ENCODE measurements at regions not wholly inside any gene's neighbourhood (a gene's known extent, or its start where the extent isn't known, plus 50 kb on each side); places are given as distances from the start of the nearest gene placed in this dataset.
A peak's percentile ranks its signal among the peaks of the same experiment; 100 is the strongest.

GRCh38 chr13:79901336-79901735 is 420.4 kb downstream of the NDFIP2 start:
- Mint-ChIP-seq H3K9me3 (peaks cover 3% of the 10 kb centered on the region), H3K36me3 (ENCODE audit: low read depth) (no peaks in the 10 kb centered on the region), H3K27me3 (ENCODE audit: insufficient read depth) (no peaks in the 10 kb centered on the region), H3K27ac (no peak overlapping the region), H3K4me3 (no peak overlapping the region), H3K4me1 (no peaks in the 10 kb centered on the region)
- Histone ChIP-seq H3K4me3 (ENCODE audit: low read length) (no peak overlapping the region), H3K27ac (ENCODE audit: low read depth, low read length) (no peak overlapping the region), H3K9ac (ENCODE audit: extremely low read depth, low read length, poor library complexity, severe bottlenecking) (no peak overlapping the region), H3K4me1 (ENCODE audit: control insufficient read depth, insufficient read depth, low read length) (peaks cover 2% of the 10 kb centered on the region), H3K36me3 (ENCODE audit: control insufficient read depth, insufficient read depth, low read length) (no peaks in the 10 kb centered on the region), H3K27me3 (ENCODE audit: control insufficient read depth, insufficient read depth, low read length, poor library complexity, severe bottlenecking) (no peaks in the 10 kb centered on the region), H3K9me3 (ENCODE audit: control insufficient read depth, low read length) (no peaks in the 10 kb centered on the region)
- no peak for DNase-seq
- 89 to 90% methylated on average over 2 to 5 of the region's 5 CpGs for WGBS, 2 experiments (ENCODE audit: insufficient coverage in 1 of 2, insufficient read length in 1 of 2)
- TF ChIP-seq CTCF (conservative IDR thresholded peaks at IDR 0.05) = peak; percentile 29

DNA sequence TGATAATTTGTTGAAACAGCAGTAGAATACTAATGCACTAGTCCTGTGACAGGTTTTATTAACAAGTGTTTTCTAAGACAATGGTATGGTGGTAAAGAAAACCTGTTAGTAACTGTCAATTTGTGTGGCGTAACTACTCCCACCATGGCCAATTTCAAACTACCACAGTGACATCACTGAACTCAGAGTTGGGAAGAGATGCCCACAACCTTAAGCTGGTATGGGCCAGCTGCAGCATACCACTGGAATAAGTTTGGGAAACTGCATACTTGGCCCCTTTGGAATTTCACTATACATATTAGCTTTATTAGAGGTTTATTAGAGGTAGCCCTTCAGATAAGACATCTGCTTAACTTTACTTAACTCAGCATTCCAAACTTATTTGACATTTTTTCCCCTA is 419.4 kb downstream of the NDFIP2 start:
- H3K4me1 Mint-ChIP-seq = no peaks in the 10 kb centered on the region
- no peak overlapping the region for H3K27ac Mint-ChIP-seq
- H3K36me3 Mint-ChIP-seq (ENCODE audit: low read depth) = no peaks in the 10 kb centered on the region
- no peaks in the 10 kb centered on the region for H3K27me3 Mint-ChIP-seq (ENCODE audit: insufficient read depth)
- no peak for TF ChIP-seq CTCF (conservative IDR thresholded peaks at IDR 0.05)
- 100% methylated on average over 1 of the region's 1 CpG; no CpG with 5 or more reads in 1 of the 2 experiments for WGBS, 2 experiments (ENCODE audit: insufficient coverage in 1 of 2, insufficient read length in 1 of 2)
- Histone ChIP-seq H3K27ac (ENCODE audit: low read depth, low read length) (no peak overlapping the region), H3K9me3 (ENCODE audit: control insufficient read depth, low read length) (no peaks in the 10 kb centered on the region), H3K36me3 (ENCODE audit: control insufficient read depth, insufficient read depth, low read length) (no peaks in the 10 kb centered on the region), H3K4me3 (ENCODE audit: low read length) (no peak overlapping the region), H3K4me1 (ENCODE audit: control insufficient read depth, insufficient read depth, low read length) (peaks cover 2% of the 10 kb centered on the region), H3K9ac (ENCODE audit: extremely low read depth, low read length, poor library complexity, severe bottlenecking) (no peak overlapping the region), H3K27me3 (ENCODE audit: control insufficient read depth, insufficient read depth, low read length, poor library complexity, severe bottlenecking) (no peaks in the 10 kb centered on the region)
- DNase-seq = no peak
- no peak overlapping the region for H3K4me3 Mint-ChIP-seq
- peaks cover 3% of the 10 kb centered on the region for H3K9me3 Mint-ChIP-seq

DNA sequence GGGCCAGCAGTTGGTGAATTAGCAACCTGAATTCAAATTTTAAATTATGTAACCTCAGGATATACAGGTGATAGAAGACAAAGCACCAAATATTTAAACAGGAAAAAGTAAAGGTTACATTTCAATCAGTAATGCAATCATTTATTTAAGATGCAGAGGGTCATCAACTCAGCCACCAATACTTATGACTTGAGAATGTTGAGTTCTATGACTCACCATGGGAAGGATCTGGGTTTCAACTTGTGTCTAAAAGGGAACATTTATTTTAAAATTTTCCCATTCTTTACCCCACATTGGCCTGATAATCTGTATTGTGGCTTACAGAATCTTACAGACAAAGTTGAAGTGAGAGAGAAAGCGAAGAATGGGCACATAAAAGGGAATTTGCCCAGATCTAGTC is 418.0 kb downstream of the NDFIP2 start:
- Histone ChIP-seq H3K9me3 (ENCODE audit: control insufficient read depth, low read length) (no peaks in the 10 kb centered on the region), H3K9ac (ENCODE audit: extremely low read depth, low read length, poor library complexity, severe bottlenecking) (no peak overlapping the region), H3K4me1 (ENCODE audit: control insufficient read depth, insufficient read depth, low read length) (no peaks in the 10 kb centered on the region), H3K36me3 (ENCODE audit: control insufficient read depth, insufficient read depth, low read length) (no peaks in the 10 kb centered on the region), H3K27ac (ENCODE audit: low read depth, low read length) (no peak overlapping the region), H3K4me3 (ENCODE audit: low read length) (no peak overlapping the region), H3K27me3 (ENCODE audit: control insufficient read depth, insufficient read depth, low read length, poor library complexity, severe bottlenecking) (no peaks in the 10 kb centered on the region)
- Mint-ChIP-seq H3K4me3 (no peak overlapping the region), H3K36me3 (ENCODE audit: low read depth) (no peaks in the 10 kb centered on the region), H3K9me3 (peaks cover 3% of the 10 kb centered on the region), H3K27ac (no peak overlapping the region), H3K4me1 (no peaks in the 10 kb centered on the region), H3K27me3 (ENCODE audit: insufficient read depth) (no peaks in the 10 kb centered on the region)
- 94 to 100% methylated on average over 1 of the region's 1 CpG for WGBS, 2 experiments (ENCODE audit: insufficient coverage in 1 of 2, insufficient read length in 1 of 2)
- DNase-seq = no peak
- no peak for TF ChIP-seq CTCF (conservative IDR thresholded peaks at IDR 0.05)
